SK-N-SH (cell line): ENCODE measurements at regions not wholly inside any gene's neighbourhood (a gene's known extent, or its start where the extent isn't known, plus 50 kb on each side); places are given as distances from the start of the nearest gene placed in this dataset.

ENCODE experiments used
- EZH2phosphoT487 ChIP-seq: fragments of 200-600 bp; sonication (generic); IDR thresholded peaks from 2 replicates; pipeline ENCODE4 v1.6.1; 2017; ENCODE audit warnings: low read depth, mixed run types, mild to moderate bottlenecking, antibody characterized with exemption, moderate library complexity, borderline replicate concordance
- RCOR1 ChIP-seq: fragments of 150-350 bp; IDR thresholded peaks from 2 replicates; pipeline ENCODE4 v1.6.1; 2017; ENCODE audit warnings: antibody characterized with exemption, low read length
- RFX5 ChIP-seq: IDR thresholded peaks from 2 replicates; pipeline ENCODE4 v1.6.1; 2012; ENCODE audit warnings: mild to moderate bottlenecking, improper control_type of control experiment, low read length
- SIN3A ChIP-seq: IDR thresholded peaks from 2 replicates; pipeline ENCODE4 v1.6.1; 2012; ENCODE audit warnings: low read depth, mild to moderate bottlenecking, low read length, moderate library complexity, borderline replicate concordance
- SMC3 ChIP-seq: IDR thresholded peaks from 2 replicates; pipeline ENCODE4 v1.6.1; 2012; ENCODE audit warnings: low read depth, low read length, improper control_type of control experiment
- TAF1 ChIP-seq: IDR thresholded peaks from 2 replicates; pipeline ENCODE4 v1.6.1; 2012; ENCODE audit warnings: low read depth, mild to moderate bottlenecking, low read length, moderate library complexity, borderline replicate concordance
- TF ChIP-seq, protein P1 (sequence below): fragments of 200-600 bp; sonication (generic); IDR thresholded peaks from 2 replicates; pipeline ENCODE4 v1.6.1; 2017; ENCODE audit warnings: antibody characterized with exemption, mild to moderate bottlenecking, moderate library complexity
- TF ChIP-seq, protein P2 (sequence below): IDR thresholded peaks from 2 replicates; pipeline ENCODE4 v1.4.0; 2012; ENCODE audit warnings: low read depth

DNA sequence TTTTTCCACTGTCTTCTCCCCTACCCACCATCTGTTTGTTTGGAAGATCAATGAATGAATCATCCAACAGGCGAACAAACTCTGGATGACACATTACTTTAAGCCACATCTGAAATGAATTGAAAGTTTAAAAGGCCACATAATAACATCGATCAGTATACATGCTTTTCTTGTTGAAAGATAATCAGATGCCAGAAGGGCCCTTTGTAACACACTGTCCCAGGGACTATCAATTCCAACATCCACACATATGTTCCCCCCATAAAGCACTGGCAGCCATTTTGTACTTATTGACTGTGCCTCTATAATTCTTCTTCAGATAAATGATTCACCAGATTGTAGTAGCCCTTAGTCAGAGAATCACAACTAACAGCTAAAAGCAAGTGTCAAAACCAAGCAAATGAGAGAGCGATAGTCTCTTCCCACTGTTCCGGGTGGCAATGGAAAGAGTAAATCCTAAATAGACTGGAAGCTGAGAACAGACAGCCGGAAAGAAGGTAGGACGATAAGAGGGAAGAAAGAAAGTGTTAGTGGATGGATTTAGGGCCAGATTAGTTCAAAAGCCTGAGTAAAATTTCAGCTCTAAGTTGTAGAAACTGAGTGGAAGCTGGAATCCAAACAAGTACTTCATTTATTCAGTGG is 184.9 kb upstream of the TENT5A start:
- TF ChIP-seq, protein P1, sequence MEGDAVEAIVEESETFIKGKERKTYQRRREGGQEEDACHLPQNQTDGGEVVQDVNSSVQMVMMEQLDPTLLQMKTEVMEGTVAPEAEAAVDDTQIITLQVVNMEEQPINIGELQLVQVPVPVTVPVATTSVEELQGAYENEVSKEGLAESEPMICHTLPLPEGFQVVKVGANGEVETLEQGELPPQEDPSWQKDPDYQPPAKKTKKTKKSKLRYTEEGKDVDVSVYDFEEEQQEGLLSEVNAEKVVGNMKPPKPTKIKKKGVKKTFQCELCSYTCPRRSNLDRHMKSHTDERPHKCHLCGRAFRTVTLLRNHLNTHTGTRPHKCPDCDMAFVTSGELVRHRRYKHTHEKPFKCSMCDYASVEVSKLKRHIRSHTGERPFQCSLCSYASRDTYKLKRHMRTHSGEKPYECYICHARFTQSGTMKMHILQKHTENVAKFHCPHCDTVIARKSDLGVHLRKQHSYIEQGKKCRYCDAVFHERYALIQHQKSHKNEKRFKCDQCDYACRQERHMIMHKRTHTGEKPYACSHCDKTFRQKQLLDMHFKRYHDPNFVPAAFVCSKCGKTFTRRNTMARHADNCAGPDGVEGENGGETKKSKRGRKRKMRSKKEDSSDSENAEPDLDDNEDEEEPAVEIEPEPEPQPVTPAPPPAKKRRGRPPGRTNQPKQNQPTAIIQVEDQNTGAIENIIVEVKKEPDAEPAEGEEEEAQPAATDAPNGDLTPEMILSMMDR, result no peak
- no peak for TF ChIP-seq SMC3
- TF ChIP-seq TAF1, result no peak
- TF ChIP-seq RFX5, result no peak
- TF ChIP-seq, protein P2, sequence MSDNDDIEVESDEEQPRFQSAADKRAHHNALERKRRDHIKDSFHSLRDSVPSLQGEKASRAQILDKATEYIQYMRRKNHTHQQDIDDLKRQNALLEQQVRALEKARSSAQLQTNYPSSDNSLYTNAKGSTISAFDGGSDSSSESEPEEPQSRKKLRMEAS, result no peak
- no peak for TF ChIP-seq EZH2phosphoT487
- no peak for TF ChIP-seq RCOR1
- TF ChIP-seq SIN3A, result no peak
